ENCODE measurements at regions not wholly inside any gene's neighbourhood (a gene's known extent, or its start where the extent isn't known, plus 50 kb on each side); places are given as distances from the start of the nearest gene placed in this dataset.

DNA sequence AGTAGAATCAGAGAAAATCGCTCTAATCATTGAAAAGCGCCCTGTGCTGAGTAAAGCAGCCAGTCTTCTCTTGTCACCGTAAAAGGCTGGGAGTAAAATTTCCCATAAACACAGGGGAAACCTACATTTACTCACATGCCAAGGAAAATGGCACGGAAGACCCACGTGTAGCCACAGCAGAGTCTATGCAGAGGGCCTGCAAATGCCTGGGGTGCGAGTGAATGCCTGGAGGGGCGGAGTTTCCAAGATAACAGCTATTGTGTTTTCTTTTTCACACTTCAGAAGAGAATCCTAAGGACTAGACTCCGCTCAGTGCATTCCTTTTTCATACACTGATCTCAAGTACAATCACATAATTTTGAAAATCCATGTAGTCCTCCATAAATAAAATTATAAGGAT lies 159.9 kb upstream of the FOXN3 start (continued):
- TF ChIP-seq ARID1B (IDR thresholded peaks at IDR 0.05), result no peak
- no peak for TF ChIP-seq ZBTB17 (CRISPR knock-in tag; IDR thresholded peaks at IDR 0.05)

DNA sequence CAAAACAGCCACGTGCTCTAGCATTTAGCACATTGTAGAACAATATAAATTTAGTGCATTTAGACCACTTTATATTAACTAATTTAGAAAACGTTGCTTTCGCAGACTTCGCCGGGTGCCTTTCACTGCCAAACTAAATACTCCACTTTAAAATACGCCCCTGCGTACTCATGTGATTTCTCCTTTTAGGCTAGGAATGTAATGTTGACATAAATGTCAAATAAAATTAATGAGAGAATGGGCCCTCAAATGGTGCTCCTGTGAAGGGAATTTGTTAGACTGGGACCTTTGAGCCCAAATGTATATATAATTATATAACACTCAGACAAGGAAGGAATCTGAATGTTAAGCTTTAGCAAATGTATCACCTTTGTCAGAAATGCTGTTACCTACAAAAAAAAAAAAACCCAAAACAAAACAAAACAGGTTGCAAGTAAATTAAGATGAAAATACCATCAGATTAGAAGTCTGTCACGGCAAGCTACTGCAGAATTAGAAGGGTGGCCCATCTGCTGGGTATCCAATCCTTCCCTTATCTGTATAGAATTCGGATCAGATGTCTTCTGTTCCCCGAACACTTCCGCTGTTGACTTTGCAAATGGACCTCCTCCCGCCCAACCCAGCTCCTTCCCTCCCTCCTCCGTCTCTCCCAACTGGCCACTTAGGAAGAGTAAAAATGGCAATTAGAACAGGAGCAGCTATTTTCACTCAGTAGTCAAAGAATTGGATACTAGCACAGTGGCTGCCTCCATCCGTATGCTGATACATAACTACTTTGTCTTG lies 159.3 kb upstream of the FOXN3 start:
- Histone ChIP-seq H3K4me2 (ENCODE audit: insufficient read depth, low read length) (no peak overlapping the region), H3K27me3 (ENCODE audit: control insufficient read depth in 2 of 2, insufficient read depth in 2 of 2, low read length in 2 of 2) (no peaks in the 10 kb centered on the region), H3K9me3 (replicated peaks; ENCODE audit: control insufficient read depth, insufficient read depth, low read depth, low read length) (no peaks in the 10 kb centered on the region), H3K9ac (ENCODE audit: insufficient read depth in 1 of 2, low read depth in 2 of 2, low read length in 2 of 2) (no peak overlapping the region), H3K36me3 (ENCODE audit: control insufficient read depth, insufficient read depth, low read length) (no peaks in the 10 kb centered on the region), H3K79me2 (ENCODE audit: control insufficient read depth, insufficient read depth, low read length) (no peaks in the 10 kb centered on the region), H3K4me3 (no peak overlapping the region), H4K20me1 (replicated peaks; ENCODE audit: control insufficient read depth, insufficient read depth, low read length) (no peaks in the 10 kb centered on the region), H3K27ac (ENCODE audit: extremely low read depth, low read depth, low read length) (no peak overlapping the region), H3K9me1 (ENCODE audit: control insufficient read depth, insufficient read depth, low read length) (no peaks in the 10 kb centered on the region), H2AFZ (ENCODE audit: low read depth, low read length) (no peak overlapping the region), H3K4me1 (replicated peaks in 1 of 2; ENCODE audit: control insufficient read depth in 2 of 2, insufficient read depth in 2 of 2, low read length in 2 of 2) (no peaks in the 10 kb centered on the region)
- ATAC-seq (no peak), FAIRE-seq (no peak), DNase-seq (ENCODE audit: extremely low read depth in 1 of 4, low spot score in 3 of 4) (no peak)
- TF ChIP-seq, protein P1, sequence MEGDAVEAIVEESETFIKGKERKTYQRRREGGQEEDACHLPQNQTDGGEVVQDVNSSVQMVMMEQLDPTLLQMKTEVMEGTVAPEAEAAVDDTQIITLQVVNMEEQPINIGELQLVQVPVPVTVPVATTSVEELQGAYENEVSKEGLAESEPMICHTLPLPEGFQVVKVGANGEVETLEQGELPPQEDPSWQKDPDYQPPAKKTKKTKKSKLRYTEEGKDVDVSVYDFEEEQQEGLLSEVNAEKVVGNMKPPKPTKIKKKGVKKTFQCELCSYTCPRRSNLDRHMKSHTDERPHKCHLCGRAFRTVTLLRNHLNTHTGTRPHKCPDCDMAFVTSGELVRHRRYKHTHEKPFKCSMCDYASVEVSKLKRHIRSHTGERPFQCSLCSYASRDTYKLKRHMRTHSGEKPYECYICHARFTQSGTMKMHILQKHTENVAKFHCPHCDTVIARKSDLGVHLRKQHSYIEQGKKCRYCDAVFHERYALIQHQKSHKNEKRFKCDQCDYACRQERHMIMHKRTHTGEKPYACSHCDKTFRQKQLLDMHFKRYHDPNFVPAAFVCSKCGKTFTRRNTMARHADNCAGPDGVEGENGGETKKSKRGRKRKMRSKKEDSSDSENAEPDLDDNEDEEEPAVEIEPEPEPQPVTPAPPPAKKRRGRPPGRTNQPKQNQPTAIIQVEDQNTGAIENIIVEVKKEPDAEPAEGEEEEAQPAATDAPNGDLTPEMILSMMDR (IDR thresholded peaks at IDR 0.05 in 2 of 3, conservative IDR thresholded peaks at IDR 0.05 in 1 of 3; ENCODE audit: insufficient read depth in 2 of 3, low read depth in 1 of 3, low read length in 3 of 3), result no peak
- TF ChIP-seq, protein P2, sequence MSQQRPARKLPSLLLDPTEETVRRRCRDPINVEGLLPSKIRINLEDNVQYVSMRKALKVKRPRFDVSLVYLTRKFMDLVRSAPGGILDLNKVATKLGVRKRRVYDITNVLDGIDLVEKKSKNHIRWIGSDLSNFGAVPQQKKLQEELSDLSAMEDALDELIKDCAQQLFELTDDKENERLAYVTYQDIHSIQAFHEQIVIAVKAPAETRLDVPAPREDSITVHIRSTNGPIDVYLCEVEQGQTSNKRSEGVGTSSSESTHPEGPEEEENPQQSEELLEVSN (IDR thresholded peaks at IDR 0.05; ENCODE audit: borderline replicate concordance in 1 of 2, extremely low read depth in 1 of 2, insufficient read depth in 1 of 2, insufficient read length in 1 of 2, low read depth in 1 of 2, low read length in 1 of 2, poor library complexity in 1 of 2, severe bottlenecking in 1 of 2), result no peak
- TF ChIP-seq HDAC3 (IDR thresholded peaks at IDR 0.05; ENCODE audit: borderline replicate concordance, partially characterized antibody), result no peak
- TF ChIP-seq, protein P3, sequence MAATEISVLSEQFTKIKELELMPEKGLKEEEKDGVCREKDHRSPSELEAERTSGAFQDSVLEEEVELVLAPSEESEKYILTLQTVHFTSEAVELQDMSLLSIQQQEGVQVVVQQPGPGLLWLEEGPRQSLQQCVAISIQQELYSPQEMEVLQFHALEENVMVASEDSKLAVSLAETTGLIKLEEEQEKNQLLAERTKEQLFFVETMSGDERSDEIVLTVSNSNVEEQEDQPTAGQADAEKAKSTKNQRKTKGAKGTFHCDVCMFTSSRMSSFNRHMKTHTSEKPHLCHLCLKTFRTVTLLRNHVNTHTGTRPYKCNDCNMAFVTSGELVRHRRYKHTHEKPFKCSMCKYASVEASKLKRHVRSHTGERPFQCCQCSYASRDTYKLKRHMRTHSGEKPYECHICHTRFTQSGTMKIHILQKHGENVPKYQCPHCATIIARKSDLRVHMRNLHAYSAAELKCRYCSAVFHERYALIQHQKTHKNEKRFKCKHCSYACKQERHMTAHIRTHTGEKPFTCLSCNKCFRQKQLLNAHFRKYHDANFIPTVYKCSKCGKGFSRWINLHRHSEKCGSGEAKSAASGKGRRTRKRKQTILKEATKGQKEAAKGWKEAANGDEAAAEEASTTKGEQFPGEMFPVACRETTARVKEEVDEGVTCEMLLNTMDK (IDR thresholded peaks at IDR 0.05; ENCODE audit: borderline replicate concordance, insufficient read depth, low read depth, low read length, poor library complexity, severe bottlenecking), result no peak
- no peak for TF ChIP-seq CEBPB (tag; IDR thresholded peaks at IDR 0.05)
- no peak for TF ChIP-seq SMARCA4 (IDR thresholded peaks at IDR 0.05)
- no peak for TF ChIP-seq RB1 (IDR thresholded peaks at IDR 0.05; ENCODE audit: low read depth)
- TF ChIP-seq CREBBP (IDR thresholded peaks at IDR 0.05; ENCODE audit: low read depth, low read length), result no peak
- ChIA-PET CTCF (ENCODE audit: low intra/inter-chr PET ratio) (no interaction called here), POLR2A (interaction anchor here (0.6 kb wide), 1 partner anchor 54 kb away, joined by 3 read pairs; no protein-coding TSS in a partner anchor)
- no TSS peak for BruUV-seq (replicated peaks)
- WGBS (ENCODE audit: insufficient coverage, low coverage, missing lambda C conversion rate), result 12% methylated on average over 11 of the region's 14 CpGs
- intact Hi-C loops (cut with micrococcal nuclease), result no loop called here
- in situ Hi-C loops (cut with MboI), result no loop called here
